IPS-15b (cell line): ENCODE measurements at regions not wholly inside any gene's neighbourhood (a gene's known extent, or its start where the extent isn't known, plus 50 kb on each side); places are given as distances from the start of the nearest gene placed in this dataset.

ENCODE experiments used
- H3K27me3 ChIP-seq: one replicate; pipeline ENCODE4 v1.6.1; 2013; ENCODE audit warnings: low read length; ENCODE audit not compliant: control insufficient read depth, insufficient read depth
- H3K36me3 ChIP-seq: one replicate; pipeline ENCODE4 v1.6.1; 2013; ENCODE audit warnings: low read length; ENCODE audit not compliant: control insufficient read depth, insufficient read depth
- H3K4me1 ChIP-seq: one replicate; pipeline ENCODE4 v1.6.1; 2013; ENCODE audit warnings: mild to moderate bottlenecking, low read length; ENCODE audit not compliant: control insufficient read depth, insufficient read depth
- H3K4me3 ChIP-seq: one replicate; pipeline ENCODE4 v1.5.1; 2013; ENCODE audit warnings: low read depth, low read length
- H3K9ac ChIP-seq: one replicate; pipeline ENCODE4 v1.6.1; 2013; ENCODE audit warnings: low read depth, mild to moderate bottlenecking, low read length
- H3K9me3 ChIP-seq: one replicate; pipeline ENCODE4 v1.6.1; 2013; ENCODE audit warnings: mild to moderate bottlenecking, low read length; ENCODE audit not compliant: control insufficient read depth, insufficient read depth

GRCh38 chr6:1025821-1026220 is 286.1 kb upstream of the FOXQ1 start:
- H3K4me3 ChIP-seq = no peak overlapping the region

GRCh38 chr6:1024587-1024986 is 287.3 kb upstream of the FOXQ1 start:
- no peaks in the 10 kb centered on the region for H3K9me3 ChIP-seq
- H3K4me3 ChIP-seq = no peak overlapping the region
- peaks cover 7% of the 10 kb centered on the region for H3K27me3 ChIP-seq
- H3K4me1 ChIP-seq = peaks cover 3% of the 10 kb centered on the region
- H3K36me3 ChIP-seq = no peaks in the 10 kb centered on the region
- H3K9ac ChIP-seq = no peak overlapping the region

More at GRCh38 chr6:1025821-1026220, 286.1 kb upstream of the FOXQ1 start:
- H3K4me1 ChIP-seq = peaks cover 3% of the 10 kb centered on the region
- H3K9ac ChIP-seq = no peak overlapping the region
- no peaks in the 10 kb centered on the region for H3K36me3 ChIP-seq
- H3K9me3 ChIP-seq = no peaks in the 10 kb centered on the region
- peaks cover 7% of the 10 kb centered on the region for H3K27me3 ChIP-seq

DNA sequence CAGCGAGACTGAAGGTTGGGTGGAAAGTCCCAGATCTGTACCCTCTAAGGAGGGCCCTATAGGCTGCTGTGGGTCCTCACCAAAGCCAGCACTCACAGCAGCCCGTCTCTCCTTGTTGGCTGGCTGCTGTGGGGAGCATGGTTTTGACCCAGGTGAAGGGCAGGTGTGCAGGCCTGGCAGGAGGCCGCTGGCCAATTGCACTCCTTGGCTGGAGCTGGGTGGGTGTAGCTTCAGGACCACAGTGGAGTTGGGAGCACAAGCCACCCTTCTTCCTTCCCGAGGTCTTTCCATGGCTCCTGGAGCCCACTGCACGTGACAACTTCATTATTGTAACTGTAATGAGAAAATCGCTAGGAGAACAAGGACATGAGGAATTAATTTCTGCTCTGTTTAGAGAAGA is 287.7 kb upstream of the FOXQ1 start:
- no peak overlapping the region for H3K4me3 ChIP-seq
- H3K27me3 ChIP-seq = peaks cover 7% of the 10 kb centered on the region
- H3K36me3 ChIP-seq = no peaks in the 10 kb centered on the region
- H3K4me1 ChIP-seq = peaks cover 3% of the 10 kb centered on the region
- no peaks in the 10 kb centered on the region for H3K9me3 ChIP-seq
- no peak overlapping the region for H3K9ac ChIP-seq

GRCh38 chr6:1023229-1023628 is 288.7 kb upstream of the FOXQ1 start:
- H3K36me3 ChIP-seq = no peaks in the 10 kb centered on the region
- H3K9me3 ChIP-seq = no peaks in the 10 kb centered on the region

GRCh38 chr6:1022719-1023118 is 289.2 kb upstream of the FOXQ1 start:
- Histone ChIP-seq H3K9ac (no peak overlapping the region), H3K36me3 (no peaks in the 10 kb centered on the region), H3K4me1 (peaks cover under 1% of the 10 kb centered on the region), H3K4me3 (no peak overlapping the region), H3K27me3 (peaks cover 7% of the 10 kb centered on the region), H3K9me3 (no peaks in the 10 kb centered on the region)

More at GRCh38 chr6:1023229-1023628, 288.7 kb upstream of the FOXQ1 start:
- Histone ChIP-seq H3K9ac (no peak overlapping the region), H3K4me3 (no peak overlapping the region), H3K4me1 (peaks cover 3% of the 10 kb centered on the region), H3K27me3 (peaks cover 7% of the 10 kb centered on the region)

- H3K36me3 ChIP-seq = no peaks in the 10 kb centered on the region
- no peaks in the 10 kb centered on the region for H3K27me3 ChIP-seq
- H3K4me3 ChIP-seq = no peak overlapping the region
- no peaks in the 10 kb centered on the region for H3K9me3 ChIP-seq
- H3K9ac ChIP-seq = no peak overlapping the region
- H3K4me1 ChIP-seq = no peaks in the 10 kb centered on the region
Measured at GRCh38 chr6:1020837-1021236, 291.1 kb upstream of the FOXQ1 start.

GRCh38 chr6:1020133-1020532 is 291.8 kb upstream of the FOXQ1 start:
- Histone ChIP-seq H3K36me3 (no peaks in the 10 kb centered on the region), H3K9me3 (no peaks in the 10 kb centered on the region), H3K4me3 (no peak overlapping the region), H3K27me3 (no peaks in the 10 kb centered on the region), H3K4me1 (no peaks in the 10 kb centered on the region), H3K9ac (no peak overlapping the region)

DNA sequence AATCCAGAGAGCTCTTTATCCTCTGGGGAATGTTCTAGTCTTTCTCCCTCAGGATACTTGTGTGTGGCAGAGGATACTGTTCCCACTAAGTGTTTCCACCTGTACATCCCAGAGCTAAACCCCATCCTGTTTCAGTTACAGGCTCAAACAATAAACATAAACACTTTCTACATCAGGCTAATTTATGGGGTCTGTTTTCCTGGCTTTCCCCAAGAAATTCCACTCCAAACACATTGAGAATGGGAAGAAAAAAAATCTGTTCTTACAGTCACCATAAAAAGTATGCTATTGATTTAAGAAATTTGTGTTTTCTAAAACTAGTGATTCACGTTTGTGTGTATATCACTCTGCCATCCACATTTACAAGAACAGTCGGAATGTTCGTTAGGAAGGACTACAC is 293.9 kb upstream of the FOXQ1 start:
- H3K36me3 ChIP-seq = no peaks in the 10 kb centered on the region
- no peaks in the 10 kb centered on the region for H3K9me3 ChIP-seq
- no peak overlapping the region for H3K9ac ChIP-seq
- H3K4me1 ChIP-seq = no peaks in the 10 kb centered on the region
- no peak overlapping the region for H3K4me3 ChIP-seq
- H3K27me3 ChIP-seq = no peaks in the 10 kb centered on the region

DNA sequence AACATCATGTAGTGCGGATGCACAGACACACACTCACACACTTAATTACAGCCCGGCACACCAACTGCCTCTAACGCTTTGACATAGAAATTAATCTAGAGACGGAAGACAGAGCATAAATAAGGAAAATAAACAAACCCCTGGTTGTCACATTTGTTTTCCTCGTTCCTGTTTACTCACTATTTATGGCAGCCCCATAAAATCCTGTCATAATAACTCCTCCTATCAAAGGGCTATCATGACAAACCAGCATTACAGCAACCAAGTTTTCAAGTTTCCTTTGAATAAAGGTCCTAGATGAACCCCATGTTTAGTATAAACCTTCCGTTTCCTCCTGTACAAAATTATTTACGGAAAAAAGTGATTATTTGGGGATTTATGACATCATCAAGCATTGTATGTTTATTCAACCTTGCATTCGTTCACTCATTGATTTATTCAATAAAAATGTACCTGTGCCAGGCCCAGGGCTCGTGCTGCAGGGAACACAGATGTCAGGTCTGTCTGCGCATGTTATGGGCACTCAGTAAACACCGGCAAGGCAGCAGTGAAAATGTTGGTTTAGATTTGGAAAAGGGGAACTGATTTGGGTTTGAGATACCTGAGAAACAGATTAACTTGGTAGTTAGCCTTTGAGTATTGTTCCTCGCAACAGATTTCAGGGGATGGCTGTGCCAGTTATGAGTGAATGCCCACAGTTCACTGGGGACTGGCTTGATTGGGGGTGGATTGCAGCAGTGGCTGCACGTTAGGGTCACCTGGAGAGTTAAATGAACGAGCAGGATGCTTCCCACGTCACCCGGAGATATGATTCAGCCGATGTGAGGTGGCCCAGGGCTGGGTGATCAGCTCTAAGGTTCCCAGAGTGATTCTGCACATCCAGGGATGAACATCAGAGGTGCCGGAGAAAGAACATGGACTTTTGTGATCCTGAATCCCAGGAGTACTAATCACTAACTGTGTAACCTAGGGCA is 295.3 kb upstream of the FOXQ1 start:
- Histone ChIP-seq H3K4me1 (no peaks in the 10 kb centered on the region), H3K9me3 (no peaks in the 10 kb centered on the region), H3K36me3 (no peaks in the 10 kb centered on the region), H3K27me3 (no peaks in the 10 kb centered on the region), H3K9ac (no peak overlapping the region), H3K4me3 (no peak overlapping the region)

DNA sequence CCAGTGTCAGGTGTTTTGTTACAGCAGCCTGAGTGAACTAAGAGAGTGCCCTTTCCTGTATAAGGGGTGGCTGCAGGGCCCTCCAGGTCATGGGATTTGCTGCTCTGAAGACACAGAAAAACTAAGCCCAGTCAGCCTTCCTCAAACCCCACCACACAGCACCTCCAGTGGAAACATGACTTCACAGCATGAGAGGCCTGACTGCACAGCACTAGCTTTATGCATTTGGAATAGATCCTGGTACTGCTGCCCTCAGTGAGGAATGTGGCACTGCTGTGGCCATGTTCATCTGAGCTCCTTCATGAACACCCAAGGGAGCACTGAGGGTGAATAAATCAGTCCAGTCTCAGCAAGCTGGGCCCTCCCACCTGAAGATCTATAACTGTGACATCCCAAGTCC is 296.1 kb upstream of the FOXQ1 start:
- Histone ChIP-seq H3K4me3 (no peak overlapping the region), H3K27me3 (no peaks in the 10 kb centered on the region), H3K9me3 (no peaks in the 10 kb centered on the region), H3K36me3 (no peaks in the 10 kb centered on the region), H3K9ac (no peak overlapping the region), H3K4me1 (no peaks in the 10 kb centered on the region)

DNA sequence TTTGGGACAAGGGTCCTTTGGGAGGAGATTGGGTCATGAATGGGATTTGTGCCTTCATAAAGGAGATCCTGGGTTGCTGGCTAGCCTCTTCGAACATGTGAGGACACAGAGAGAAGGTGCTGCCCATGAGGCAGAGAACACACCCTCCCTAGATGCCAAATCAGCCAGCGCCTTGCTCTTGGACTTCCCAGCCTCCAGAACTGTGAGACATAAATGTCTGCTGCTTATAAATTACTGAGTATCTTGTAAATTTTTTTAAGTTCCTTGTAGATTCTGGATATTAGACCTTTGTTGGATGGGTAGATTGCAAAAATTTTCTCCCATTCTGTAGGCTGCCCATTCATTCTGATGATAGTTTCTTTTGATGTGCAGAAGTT is 297.5 kb upstream of the FOXQ1 start:
- no peaks in the 10 kb centered on the region for H3K9me3 ChIP-seq
- H3K4me1 ChIP-seq = no peaks in the 10 kb centered on the region
- H3K4me3 ChIP-seq = no peak overlapping the region
- no peaks in the 10 kb centered on the region for H3K27me3 ChIP-seq
- H3K36me3 ChIP-seq = no peaks in the 10 kb centered on the region
- no peak overlapping the region for H3K9ac ChIP-seq

- no peaks in the 10 kb centered on the region for H3K27me3 ChIP-seq
- H3K9ac ChIP-seq = no peak overlapping the region
- H3K9me3 ChIP-seq = no peaks in the 10 kb centered on the region
- H3K36me3 ChIP-seq = no peaks in the 10 kb centered on the region
- no peak overlapping the region for H3K4me3 ChIP-seq
- H3K4me1 ChIP-seq = no peaks in the 10 kb centered on the region
Measured at GRCh38 chr6:1013656-1014430, 298.1 kb upstream of the FOXQ1 start.
